Right lobe of liver (tissue), 6 donors: ENCODE measurements at regions not wholly inside any gene's neighbourhood (a gene's known extent, or its start where the extent isn't known, plus 50 kb on each side); places are given as distances from the start of the nearest gene placed in this dataset.

Source experiments
- ATAC-seq, 4 donors: fragments of 200-7000 bp; cut with Tn5 transposase; one replicate each; pipeline ENCODE4 v1.9.1; 2020; ENCODE audit warnings: mild to moderate bottlenecking in 4 of 4, moderate library complexity in 4 of 4
- DNase-seq, 3 donors: peaks; one replicate each; pipeline ENCODE4 v3.0.0-alpha.2; 2020
- H3K27ac ChIP-seq, 3 donors: fragments of 200-600 bp; one replicate each; pipeline ENCODE4 v1.8.0; 2022
- H3K27me3 ChIP-seq, 2 donors: fragments of 200-600 bp; one replicate each; pipeline ENCODE4 v1.8.0; 2022
- H3K36me3 ChIP-seq, 4 donors: fragments of 200-600 bp; sonication (generic) in 1 of 4; one replicate each; pipeline versions ENCODE4 v1.5.1 to v1.8.0; 2017 to 2022; ENCODE audit warnings: control low read depth in 1 of 4
- H3K4me1 ChIP-seq, 4 donors: fragments of 200-600 bp; sonication (generic) in 1 of 4; one replicate each; pipeline versions ENCODE4 v1.5.1 to v1.8.0; 2017 to 2022; ENCODE audit warnings: control low read depth in 1 of 4
- H3K4me3 ChIP-seq, 3 donors: fragments of 200-600 bp; one replicate each; pipeline ENCODE4 v1.8.0; 2022
- H3K9me3 ChIP-seq, 4 donors: fragments of 200-600 bp; sonication (generic) in 1 of 4; one replicate each; pipeline versions ENCODE4 v1.5.1 to v1.8.0; 2017 to 2022; ENCODE audit warnings: control low read depth in 1 of 4
- CTCF ChIP-seq, 4 donors: fragments of 200-600 bp in 3 of 4; fragments of 450-650 bp in 1 of 4; IDR thresholded peaks; one replicate each; pipeline versions ENCODE4 v1.5.1 to v1.8.0; 2016 to 2022; ENCODE audit warnings: antibody characterized with exemption in 4 of 4, mild to moderate bottlenecking in 2 of 4
- POLR2A ChIP-seq: fragments of 450-650 bp; IDR thresholded peaks from one replicate; pipeline ENCODE4 v1.6.1; 2017; ENCODE audit warnings: antibody characterized with exemption, mild to moderate bottlenecking
- WGBS: methylation state at CpG from one replicate; pipeline ENCODE4 v1.1.6; 2018; ENCODE audit warnings: low coverage, low lambda C conversion rate; ENCODE audit not compliant: insufficient coverage; ENCODE audit errors: missing lambda C conversion rate; 5-methylcytosine and 5-hydroxymethylcytosine counted together
- intact Hi-C, 2 donors: fragments of 100-400 bp; cut with DNase I; formaldehyde crosslinking; loops; one replicate each; pipeline versions ENCODE4 v1.11.2 to v1.14.1; 2022
- small RNA-seq, 2 experiments: library from RNA; depleted of rRNA; stranded (forward); fragments of <200 nt; gene quantifications; one replicate each; pipeline ENCODE3, GENCODE V24; 2016
- donor health status: DM: no; HTN: yes; CAD: no.
- donor health status: DM: no; HTN: no; CAD: no.
- donor health status: DM: no; HTN: no; CAD: no.
- donor health status: DM: no; HTN: yes; CAD: no.
- donor health status: DM: no; HTN: yes; CAD: no.

- no peak for TF ChIP-seq CTCF (IDR thresholded peaks at IDR 0.05)
- TF ChIP-seq POLR2A, result no peak
- intact Hi-C loops, result no loop called here
- 86% methylated on average over 3 of the region's 3 CpGs for WGBS
Observed at GRCh38 chr5:57119031-57119430, 54.8 kb upstream of the GPBP1 start.

GRCh38 chr5:57124014-57124413, 49.8 kb upstream of the GPBP1 start:
- no peak for DNase-seq
- no peak overlapping the region for H3K27ac ChIP-seq
- no peaks in the 10 kb centered on the region for H3K27me3 ChIP-seq
- no peak overlapping the region for H3K4me3 ChIP-seq
- ATAC-seq, result no peak
- no peaks in the 10 kb centered on the region for H3K9me3 ChIP-seq
- TF ChIP-seq POLR2A (no peak), CTCF (IDR thresholded peaks at IDR 0.05) (no peak)
- 84% methylated on average over 3 of the region's 5 CpGs for WGBS
- no peaks in the 10 kb centered on the region for H3K36me3 ChIP-seq
- no peaks in the 10 kb centered on the region for H3K4me1 ChIP-seq
- intact Hi-C loops, result no loop called here

More at GRCh38 chr5:57119031-57119430, 54.8 kb upstream of the GPBP1 start:
- Histone ChIP-seq H3K4me3 (no peak overlapping the region), H3K27me3 (no peaks in the 10 kb centered on the region), H3K9me3 (no peaks in the 10 kb centered on the region), H3K27ac (no peak overlapping the region), H3K36me3 (no peaks in the 10 kb centered on the region), H3K4me1 (no peaks in the 10 kb centered on the region)
- ATAC-seq (no peak), DNase-seq (no peak)

Small RNA genes lying in the stretch of these regions (small RNA-seq; reads per million reads assigned to genes)
- 0 reads per million in 2 experiments for gene AC034244.1
